HG03521 (cell line): ENCODE measurements at regions not wholly inside any gene's neighbourhood (a gene's known extent, or its start where the extent isn't known, plus 50 kb on each side); places are given as distances from the start of the nearest gene placed in this dataset.
"Not testable (repeated sequence)": the region's sequence is repeated elsewhere in the genome, so short reads cannot be mapped to it uniquely, and the experiment has no call there.

Experiments used
- ATAC-seq: cut with Tn5 transposase; IDR thresholded peaks from one replicate; pipeline ENCODE4 v1.9.1; 2021; ENCODE audit warnings: mild to moderate bottlenecking, moderate library complexity; ENCODE audit not compliant: unreplicated experiment

DNA sequence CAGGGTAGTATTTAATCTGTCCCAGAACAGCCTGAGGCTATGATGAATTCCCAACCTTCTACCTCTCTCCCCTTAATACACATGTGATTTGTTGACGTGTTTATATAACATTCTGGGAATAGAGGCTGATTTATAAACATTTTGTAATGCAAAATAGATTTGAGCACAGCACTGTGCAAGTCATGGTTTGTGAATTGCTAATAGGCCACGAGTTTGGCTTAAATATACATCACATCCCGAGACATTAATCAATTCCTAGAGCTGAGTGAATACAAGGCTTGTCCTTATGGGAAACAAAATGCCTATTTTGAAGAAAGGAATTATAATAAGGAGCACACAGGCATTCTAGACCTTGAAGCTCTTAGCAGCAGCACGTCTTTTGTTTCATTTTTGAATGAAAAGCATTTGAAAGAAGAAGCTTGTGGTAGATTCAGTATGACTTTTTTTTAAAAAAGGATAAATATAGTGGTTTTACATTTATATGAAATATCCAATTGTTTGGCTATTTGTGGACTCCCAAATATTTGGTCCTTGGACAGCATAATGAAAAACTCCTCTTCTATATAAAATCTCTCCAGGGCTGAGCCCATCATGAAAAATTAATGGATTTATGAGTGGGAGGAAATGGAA, 116.4 kb downstream of the SLC17A6 start:
- no peak for ATAC-seq

DNA sequence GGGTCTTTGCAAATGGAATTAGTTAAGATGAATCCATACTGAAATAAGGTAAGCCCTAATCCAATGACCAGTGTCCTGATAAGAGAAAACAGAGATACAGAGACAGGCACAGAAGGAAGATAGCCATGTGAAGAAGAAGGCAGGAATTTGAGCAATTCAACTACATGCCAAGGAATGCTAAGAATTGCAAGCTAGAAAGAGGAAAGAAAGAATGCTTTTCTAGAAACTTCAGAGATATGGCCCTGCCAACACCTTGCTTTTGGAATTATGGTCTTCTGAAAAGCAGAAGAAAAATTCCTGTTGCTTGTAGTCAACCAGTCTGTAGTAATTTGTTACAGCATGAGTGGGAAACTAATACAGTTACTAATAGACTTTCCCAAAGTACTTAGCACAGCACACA, 111.3 kb downstream of the SLC17A6 start:
- no peak for ATAC-seq

DNA sequence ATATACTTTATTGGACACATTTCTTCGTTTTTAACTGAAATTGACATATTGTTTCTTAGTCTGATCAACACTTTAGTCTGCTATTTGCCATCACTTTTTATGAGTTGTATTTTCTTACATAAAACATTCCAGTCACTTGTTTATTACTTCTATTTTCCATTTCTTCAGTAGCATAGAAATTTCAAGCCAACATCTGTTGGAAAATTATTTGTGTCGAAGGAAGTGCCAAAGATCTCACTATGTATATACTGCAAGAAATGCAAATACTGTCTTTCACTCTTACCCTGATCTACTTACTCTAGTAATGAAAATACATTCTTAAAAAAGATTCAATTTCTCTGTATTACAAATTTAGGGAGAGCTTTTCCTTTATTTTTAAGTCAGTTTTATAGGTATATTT, 105.9 kb downstream of the SLC17A6 start:
- ATAC-seq = no peak

DNA sequence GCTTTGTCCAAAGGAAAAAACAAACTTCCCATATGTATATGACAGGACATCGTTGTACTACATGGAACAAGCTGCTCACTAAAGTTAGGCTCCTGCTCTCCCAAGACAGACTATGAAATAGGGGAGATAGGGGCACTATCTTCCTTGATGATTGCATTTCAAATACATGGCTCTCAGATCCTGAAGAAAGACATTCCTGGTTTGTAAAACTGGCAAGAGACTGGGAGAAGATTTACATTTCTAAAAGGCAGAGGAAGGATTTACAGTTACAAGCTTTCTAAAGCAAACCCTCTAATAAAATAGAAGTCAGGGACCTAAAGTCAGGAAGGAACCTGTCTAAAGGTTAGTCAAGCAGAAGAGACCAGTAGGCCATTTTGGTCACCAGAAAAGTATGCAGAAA, 103.7 kb downstream of the SLC17A6 start:
- no peak for ATAC-seq

DNA sequence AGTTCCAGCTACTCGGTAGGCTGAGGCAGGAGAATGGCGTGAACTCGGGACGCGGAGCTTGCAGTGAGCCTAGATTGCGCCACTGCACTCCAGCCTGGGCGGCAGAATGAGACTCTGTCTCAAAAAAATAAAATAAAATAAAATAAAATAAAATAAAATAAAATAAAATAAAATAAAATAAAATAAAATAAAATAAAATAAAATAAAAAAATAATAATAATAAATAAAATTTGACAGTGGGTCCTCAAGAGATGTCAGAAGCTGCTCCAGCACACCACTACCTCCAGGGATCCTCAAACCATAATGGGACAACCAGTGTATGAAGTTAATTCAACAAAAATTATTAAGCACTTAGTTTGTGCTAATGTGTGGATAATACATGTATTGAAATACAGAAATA, 97.4 kb downstream of the SLC17A6 start:
- ATAC-seq = not testable (repeated sequence)

DNA sequence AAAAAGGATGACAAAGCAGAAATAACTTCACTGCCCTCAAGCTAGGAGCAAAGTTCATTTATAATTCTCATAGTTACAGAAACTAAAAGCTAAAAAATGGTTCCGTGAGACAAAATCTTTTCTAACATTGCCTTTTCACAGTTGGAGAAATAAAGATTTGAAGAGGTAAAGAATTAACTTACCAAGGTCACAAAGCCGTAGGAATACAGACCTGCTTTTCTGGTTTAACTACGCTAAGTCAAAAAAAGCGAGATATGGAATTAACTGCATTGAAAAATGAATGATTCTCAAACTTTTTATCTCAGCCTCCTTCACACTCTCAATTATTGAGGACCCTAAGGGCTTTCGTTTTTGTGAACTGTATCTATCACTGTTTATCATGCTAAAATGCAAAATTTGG, 95.3 kb downstream of the SLC17A6 start:
- ATAC-seq = no peak

DNA sequence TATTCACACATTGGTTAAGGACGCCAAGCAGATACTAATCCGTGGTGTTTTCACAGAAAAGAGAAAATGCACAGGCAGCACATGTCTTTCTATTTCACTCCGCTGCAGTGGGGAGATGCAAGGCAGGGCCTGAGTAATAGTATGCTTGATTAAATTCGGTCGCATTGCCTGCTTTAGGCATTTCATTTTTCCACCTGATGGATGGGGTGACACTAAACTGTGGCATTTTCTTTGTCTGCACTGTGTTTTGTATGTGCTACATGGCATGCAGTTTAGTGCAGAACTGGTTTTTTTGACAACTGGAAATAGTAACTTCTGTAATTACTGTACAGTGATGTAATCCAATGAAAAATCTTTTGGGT, 94.9 kb downstream of the SLC17A6 start:
- no peak for ATAC-seq

DNA sequence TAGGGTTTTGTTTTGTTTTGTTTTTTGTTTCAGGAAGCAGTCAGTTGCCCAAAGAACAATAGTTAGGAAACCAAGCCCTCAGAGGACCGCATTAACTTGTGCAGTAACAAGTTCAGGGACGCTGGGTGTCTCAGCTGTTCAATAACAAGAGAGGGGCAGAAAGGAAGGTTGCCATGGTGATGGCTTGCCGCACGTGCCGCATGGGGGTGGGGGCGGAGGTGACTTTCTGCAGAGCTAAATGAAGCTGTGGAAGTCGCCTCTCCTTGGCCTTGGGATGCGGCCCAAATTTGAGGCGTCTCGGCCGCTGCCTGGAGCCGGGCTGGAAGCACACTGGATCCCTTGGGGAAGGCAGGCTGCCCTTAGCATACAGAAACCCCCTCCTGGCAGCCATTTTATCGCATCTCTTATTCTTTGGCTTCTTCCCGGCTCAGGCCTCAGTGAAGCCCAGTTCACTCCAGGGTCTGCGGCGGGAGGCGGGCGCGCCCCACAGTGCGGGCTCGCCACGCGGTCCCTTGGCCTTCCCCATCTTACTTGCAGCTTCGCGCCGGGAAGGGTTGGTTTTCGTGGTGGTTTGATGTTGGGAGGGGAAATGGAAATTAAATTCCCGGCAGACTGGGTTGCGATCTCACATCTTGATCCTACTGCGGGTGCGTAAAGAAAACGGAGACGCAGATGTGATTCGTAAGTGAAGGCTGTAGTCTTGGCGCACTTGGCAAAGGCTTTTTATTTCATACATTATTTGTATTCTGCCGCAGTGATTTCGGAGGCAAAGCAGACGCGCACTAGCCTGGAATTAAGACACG, 94.3 kb downstream of the SLC17A6 start:
- ATAC-seq = peak; percentile 61

DNA sequence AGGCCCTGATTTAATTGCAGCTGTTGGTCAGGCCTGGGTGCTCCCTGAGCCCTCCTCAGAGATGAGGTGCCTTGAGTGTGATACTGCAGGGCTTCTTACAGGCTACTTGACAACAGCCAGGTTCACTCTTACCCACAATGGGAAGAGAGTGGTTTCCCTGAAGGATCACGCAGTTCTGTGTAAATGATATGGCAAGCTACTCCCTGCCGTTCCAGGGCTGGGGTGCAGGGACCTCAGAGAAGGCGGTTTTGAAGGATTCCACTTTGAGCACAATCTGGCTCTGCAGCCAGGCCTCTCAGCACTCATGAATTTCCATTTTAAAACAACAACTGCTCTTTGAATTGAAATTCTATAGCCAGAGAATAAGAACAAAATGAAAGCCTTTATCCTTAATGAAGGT, 92.9 kb downstream of the SLC17A6 start:
- no peak for ATAC-seq

DNA sequence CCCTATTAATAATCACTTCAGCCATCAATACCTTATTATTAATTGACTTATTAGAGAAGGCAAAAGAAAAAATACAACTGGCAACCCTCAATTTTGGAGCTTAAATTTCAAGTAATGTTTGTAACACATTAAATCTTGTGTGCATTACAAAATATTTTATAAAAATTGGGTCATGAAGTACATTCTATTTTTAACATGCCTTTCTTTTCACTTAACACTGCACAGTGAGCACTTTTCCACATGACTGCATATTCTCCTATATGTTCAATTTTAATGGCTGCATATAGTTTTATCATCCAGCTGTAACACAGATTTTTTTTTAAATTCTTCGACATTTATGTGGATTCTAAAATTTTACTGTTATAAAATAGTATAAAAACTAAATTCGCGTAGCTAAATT, 92.5 kb downstream of the SLC17A6 start:
- no peak for ATAC-seq

DNA sequence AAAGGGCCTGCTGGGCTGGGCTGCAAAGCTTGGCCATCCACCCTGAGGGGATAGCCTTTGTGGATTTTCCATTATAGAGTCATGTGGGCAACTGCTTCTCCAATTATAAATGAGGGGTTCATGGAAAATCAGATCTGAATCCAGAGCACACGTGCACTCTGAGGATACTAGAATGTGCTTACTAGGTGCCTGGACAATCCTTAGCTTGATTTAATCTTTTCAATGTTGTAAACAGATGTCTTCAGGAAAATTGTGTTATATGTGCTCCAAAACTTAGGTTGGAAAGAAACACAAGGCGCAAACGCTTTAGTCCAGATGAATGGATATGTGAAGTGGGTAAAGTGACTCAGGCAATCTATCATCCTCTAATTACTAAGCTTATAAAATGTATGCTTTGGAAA, 92.0 kb downstream of the SLC17A6 start:
- no peak for ATAC-seq
